Erythroblast (primary cell): ENCODE measurements at regions not wholly inside any gene's neighbourhood (a gene's known extent, or its start where the extent isn't known, plus 50 kb on each side); places are given as distances from the start of the nearest gene placed in this dataset.

Experiments used
- GATA1 ChIP-seq: IDR thresholded peaks from 2 replicates; pipeline ENCODE4 v1.6.1; 2011; ENCODE audit warnings: low read depth, mild to moderate bottlenecking, control low read depth, low read length, moderate library complexity
- POLR2A ChIP-seq: IDR thresholded peaks from 2 replicates; pipeline ENCODE4 v1.6.1; 2011; ENCODE audit warnings: mild to moderate bottlenecking, low read length

- TF ChIP-seq POLR2A: no peak
- TF ChIP-seq GATA1: no peak
These were observed 317.2 kb upstream of the FKBP1C start for GRCh38 chr6:62894114-62894513.
